ENCODE measurements at regions not wholly inside any gene's neighbourhood (a gene's known extent, or its start where the extent isn't known, plus 50 kb on each side); places are given as distances from the start of the nearest gene placed in this dataset.

GRCh38 chr17:79180358-79181005, 105.9 kb downstream of the ENGASE start:
- intact Hi-C loops (cut with DNase I): no loop called here

GRCh38 chr17:79179334-79179733, 104.7 kb downstream of the ENGASE start:
- intact Hi-C loops (cut with DNase I): no loop called here
- Histone ChIP-seq H3K27ac (ENCODE audit: low read depth in 2 of 2, low read length in 2 of 2) (no peak overlapping the region), H3K9ac (ENCODE audit: low read length in 3 of 3) (no peak overlapping the region), H3K4me1 (ENCODE audit: control insufficient read depth in 2 of 3, insufficient read depth in 2 of 3, low read depth in 1 of 3, low read length in 3 of 3) (peaks cover 0 to under 1% (median 0%) of the 10 kb centered on the region in 3 donors), H3K27me3 (ENCODE audit: control insufficient read depth, insufficient read depth, low read length) (peaks cover 7% of the 10 kb centered on the region), H3K4me3 (ENCODE audit: low read length in 3 of 3) (no peak overlapping the region), H3K9me3 (ENCODE audit: control insufficient read depth in 2 of 3, insufficient read depth in 1 of 3, low read length in 3 of 3) (peaks cover 0 to 6% (median 0%) of the 10 kb centered on the region in 3 donors), H3K36me3 (ENCODE audit: control insufficient read depth in 2 of 3, insufficient read depth in 3 of 3, low read length in 3 of 3) (no peaks in the 10 kb centered on the region)
- TF ChIP-seq CTCF (IDR thresholded peaks at IDR 0.05; ENCODE audit: borderline replicate concordance, extremely low read depth, insufficient read depth): no peak
- FAIRE-seq: no peak
- DNase-seq: no peak

More at GRCh38 chr17:79180358-79181005, 105.9 kb downstream of the ENGASE start:
- Histone ChIP-seq H3K4me3 (ENCODE audit: low read length in 3 of 3) (no peak overlapping the region), H3K27me3 (ENCODE audit: control insufficient read depth, insufficient read depth, low read length) (peaks cover 18% of the 10 kb centered on the region), H3K27ac (ENCODE audit: low read depth in 2 of 2, low read length in 2 of 2) (no peak overlapping the region), H3K9ac (ENCODE audit: low read length in 3 of 3) (no peak overlapping the region), H3K9me3 (ENCODE audit: control insufficient read depth in 2 of 3, insufficient read depth in 1 of 3, low read length in 3 of 3) (peaks cover 0 to 6% (median 0%) of the 10 kb centered on the region in 3 donors), H3K36me3 (ENCODE audit: control insufficient read depth in 2 of 3, insufficient read depth in 3 of 3, low read length in 3 of 3) (no peaks in the 10 kb centered on the region), H3K4me1 (ENCODE audit: control insufficient read depth in 2 of 3, insufficient read depth in 2 of 3, low read depth in 1 of 3, low read length in 3 of 3) (no peaks in the 10 kb centered on the region)
- TF ChIP-seq CTCF (IDR thresholded peaks at IDR 0.05; ENCODE audit: borderline replicate concordance, extremely low read depth, insufficient read depth): no peak
- no peak for DNase-seq
- FAIRE-seq: no peak

GRCh38 chr17:79177877-79178276, 103.3 kb downstream of the ENGASE start:
- no peak for TF ChIP-seq CTCF (IDR thresholded peaks at IDR 0.05; ENCODE audit: borderline replicate concordance, extremely low read depth, insufficient read depth)
- intact Hi-C loops (cut with DNase I): no loop called here
- H3K4me1 ChIP-seq (ENCODE audit: control insufficient read depth in 2 of 3, insufficient read depth in 2 of 3, low read depth in 1 of 3, low read length in 3 of 3): peaks cover 0 to 2% (median 0%) of the 10 kb centered on the region in 3 donors
- H3K4me3 ChIP-seq (ENCODE audit: low read length in 3 of 3): no peak overlapping the region
- H3K9me3 ChIP-seq (ENCODE audit: control insufficient read depth in 2 of 3, insufficient read depth in 1 of 3, low read length in 3 of 3): peaks cover 0 to 6% (median 0%) of the 10 kb centered on the region in 3 donors
- no peak overlapping the region for H3K27ac ChIP-seq (ENCODE audit: low read depth in 2 of 2, low read length in 2 of 2)
- DNase-seq (no peak), FAIRE-seq (no peak)
- H3K27me3 ChIP-seq (ENCODE audit: control insufficient read depth, insufficient read depth, low read length): peaks cover 2% of the 10 kb centered on the region
- no peak overlapping the region for H3K9ac ChIP-seq (ENCODE audit: low read length in 3 of 3)
- H3K36me3 ChIP-seq (ENCODE audit: control insufficient read depth in 2 of 3, insufficient read depth in 3 of 3, low read length in 3 of 3): no peaks in the 10 kb centered on the region

Measured in kidney (tissue), 13 donors.